ENCODE measurements at regions not wholly inside any gene's neighbourhood (a gene's known extent, or its start where the extent isn't known, plus 50 kb on each side); places are given as distances from the start of the nearest gene placed in this dataset.

DNA sequence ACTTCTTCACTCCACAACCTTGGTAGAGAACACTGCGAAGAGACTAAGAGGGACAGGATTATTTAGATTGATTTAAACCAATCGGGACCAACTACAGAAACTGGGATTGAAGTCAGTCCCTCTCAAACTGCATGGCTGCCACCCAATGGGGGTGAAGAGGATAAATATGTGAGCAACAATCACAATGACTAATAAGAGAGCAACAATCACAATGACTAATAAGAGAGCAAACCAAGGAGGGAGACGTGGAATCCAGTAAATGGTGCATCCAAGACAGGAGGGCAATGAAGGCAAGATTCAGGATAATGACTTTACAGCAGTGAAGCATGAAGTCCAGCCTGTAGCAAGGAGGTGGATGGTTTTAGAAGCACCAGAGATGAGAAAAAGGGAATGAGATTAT is 322.8 kb downstream of the TTLL7 start:
- 86 to 89% methylated on average over 3 of the region's 3 CpGs for WGBS, 2 donors
- DNase-seq: no peak

DNA sequence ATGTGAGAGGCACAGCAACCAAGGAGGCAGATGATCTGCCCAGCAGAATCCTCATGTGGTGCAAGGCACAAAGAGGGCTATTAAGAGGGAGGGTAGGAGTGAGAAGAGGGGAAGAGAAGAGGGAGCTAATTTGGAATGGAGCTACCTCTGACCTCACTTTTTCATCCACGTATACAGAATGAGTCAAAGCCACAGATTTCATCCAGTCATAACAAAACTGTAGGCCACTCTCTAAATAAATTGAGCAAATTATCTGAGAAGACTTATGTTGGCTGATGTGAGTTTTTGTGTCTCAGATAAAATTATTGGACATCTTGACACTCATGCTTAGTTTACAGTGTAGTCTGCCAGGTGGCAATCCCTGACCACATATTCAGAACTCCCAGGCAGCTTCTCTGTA is 325.6 kb downstream of the TTLL7 start:
- no peak for ATAC-seq (ENCODE audit: low FRiP score in 2 of 2)
- H3K27ac ChIP-seq: no peak overlapping the region
- no peaks in the 10 kb centered on the region for H3K9me3 ChIP-seq
- no peaks in the 10 kb centered on the region for H3K27me3 ChIP-seq
- no peak for TF ChIP-seq POLR2A (IDR thresholded peaks at IDR 0.05)
- TF ChIP-seq POLR2AphosphoS5 (IDR thresholded peaks at IDR 0.05): no peak
- no peak for TF ChIP-seq EP300 (IDR thresholded peaks at IDR 0.05)
- TF ChIP-seq, protein P1, sequence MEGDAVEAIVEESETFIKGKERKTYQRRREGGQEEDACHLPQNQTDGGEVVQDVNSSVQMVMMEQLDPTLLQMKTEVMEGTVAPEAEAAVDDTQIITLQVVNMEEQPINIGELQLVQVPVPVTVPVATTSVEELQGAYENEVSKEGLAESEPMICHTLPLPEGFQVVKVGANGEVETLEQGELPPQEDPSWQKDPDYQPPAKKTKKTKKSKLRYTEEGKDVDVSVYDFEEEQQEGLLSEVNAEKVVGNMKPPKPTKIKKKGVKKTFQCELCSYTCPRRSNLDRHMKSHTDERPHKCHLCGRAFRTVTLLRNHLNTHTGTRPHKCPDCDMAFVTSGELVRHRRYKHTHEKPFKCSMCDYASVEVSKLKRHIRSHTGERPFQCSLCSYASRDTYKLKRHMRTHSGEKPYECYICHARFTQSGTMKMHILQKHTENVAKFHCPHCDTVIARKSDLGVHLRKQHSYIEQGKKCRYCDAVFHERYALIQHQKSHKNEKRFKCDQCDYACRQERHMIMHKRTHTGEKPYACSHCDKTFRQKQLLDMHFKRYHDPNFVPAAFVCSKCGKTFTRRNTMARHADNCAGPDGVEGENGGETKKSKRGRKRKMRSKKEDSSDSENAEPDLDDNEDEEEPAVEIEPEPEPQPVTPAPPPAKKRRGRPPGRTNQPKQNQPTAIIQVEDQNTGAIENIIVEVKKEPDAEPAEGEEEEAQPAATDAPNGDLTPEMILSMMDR (IDR thresholded peaks at IDR 0.05): no peak
- no peak overlapping the region for H3K4me3 ChIP-seq
- no peak for DNase-seq
- 59 to 79% methylated on average over 1 of the region's 1 CpG for WGBS, 2 donors
- H3K4me1 ChIP-seq: no peaks in the 10 kb centered on the region
- no peaks in the 10 kb centered on the region for H3K36me3 ChIP-seq

More for the DNA sequence above, 322.8 kb downstream of the TTLL7 start:
- H3K27me3 ChIP-seq: no peaks in the 10 kb centered on the region
- H3K27ac ChIP-seq: no peak overlapping the region
- no peaks in the 10 kb centered on the region for H3K9me3 ChIP-seq
- H3K36me3 ChIP-seq: no peaks in the 10 kb centered on the region
- TF ChIP-seq EP300 (IDR thresholded peaks at IDR 0.05): no peak
- TF ChIP-seq POLR2A (IDR thresholded peaks at IDR 0.05): no peak
- no peak for ATAC-seq (ENCODE audit: low FRiP score in 2 of 2)
- no peak overlapping the region for H3K4me3 ChIP-seq
- H3K4me1 ChIP-seq: no peaks in the 10 kb centered on the region

DNA sequence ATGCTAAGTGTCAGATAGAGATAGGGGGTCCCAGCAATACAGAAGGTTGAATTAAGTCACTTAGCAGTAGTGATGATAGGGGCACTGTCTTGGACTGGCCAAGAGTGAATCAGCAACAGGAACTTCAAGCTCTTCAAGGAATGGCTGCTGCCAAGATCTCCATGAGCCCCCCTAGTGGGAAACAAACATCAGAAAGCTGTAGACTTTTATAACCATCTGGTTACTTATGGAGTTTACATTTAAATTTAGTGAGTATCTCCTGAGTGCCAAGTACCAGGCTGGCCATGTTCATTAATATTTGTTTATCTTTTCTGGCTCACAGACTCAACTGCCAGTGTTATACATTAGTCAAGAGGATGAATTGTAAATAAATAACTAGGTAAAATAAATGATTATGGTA is 327.3 kb downstream of the TTLL7 start:
- TF ChIP-seq POLR2A (IDR thresholded peaks at IDR 0.05): no peak
- TF ChIP-seq, protein P1 (IDR thresholded peaks at IDR 0.05): no peak
- no peak for TF ChIP-seq EP300 (IDR thresholded peaks at IDR 0.05)
- no peak for TF ChIP-seq POLR2AphosphoS5 (IDR thresholded peaks at IDR 0.05)
- Histone ChIP-seq H3K9me3 (no peaks in the 10 kb centered on the region), H3K4me1 (no peaks in the 10 kb centered on the region), H3K4me3 (no peak overlapping the region), H3K27ac (no peak overlapping the region), H3K27me3 (no peaks in the 10 kb centered on the region), H3K36me3 (no peaks in the 10 kb centered on the region)
- DNase-seq (no peak), ATAC-seq (ENCODE audit: low FRiP score in 2 of 2) (no peak)

DNA sequence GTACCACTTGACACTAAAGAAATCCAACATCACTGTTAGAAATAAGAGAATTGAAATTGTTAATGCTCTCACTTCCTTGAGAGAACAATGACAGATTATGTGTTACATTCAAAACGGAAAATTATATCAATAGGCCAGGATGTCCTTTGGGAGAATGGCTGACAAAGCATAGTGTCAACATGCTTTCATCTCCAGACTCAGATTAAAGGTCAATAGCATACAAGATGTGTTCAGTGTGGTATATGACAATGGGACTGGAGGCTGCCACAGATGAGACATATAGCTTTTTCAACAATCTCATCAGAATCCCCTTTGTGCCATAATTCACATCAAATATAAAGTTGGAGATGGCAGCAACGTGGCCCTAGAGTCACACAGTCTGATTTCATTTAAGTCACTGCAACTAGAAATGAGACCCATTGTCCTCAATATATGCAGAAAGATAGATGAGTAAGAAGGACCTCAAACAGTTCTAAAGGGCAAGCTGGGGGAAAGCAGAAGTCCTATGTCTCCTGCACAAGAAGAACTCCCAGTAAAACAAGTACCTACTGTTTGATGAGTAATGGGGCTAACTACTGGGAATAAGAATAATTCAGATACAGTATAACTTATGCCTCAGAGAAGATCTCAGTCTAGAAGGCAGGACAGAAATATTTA is 327.9 kb downstream of the TTLL7 start:
- no peaks in the 10 kb centered on the region for H3K9me3 ChIP-seq
- no peaks in the 10 kb centered on the region for H3K4me1 ChIP-seq

DNA sequence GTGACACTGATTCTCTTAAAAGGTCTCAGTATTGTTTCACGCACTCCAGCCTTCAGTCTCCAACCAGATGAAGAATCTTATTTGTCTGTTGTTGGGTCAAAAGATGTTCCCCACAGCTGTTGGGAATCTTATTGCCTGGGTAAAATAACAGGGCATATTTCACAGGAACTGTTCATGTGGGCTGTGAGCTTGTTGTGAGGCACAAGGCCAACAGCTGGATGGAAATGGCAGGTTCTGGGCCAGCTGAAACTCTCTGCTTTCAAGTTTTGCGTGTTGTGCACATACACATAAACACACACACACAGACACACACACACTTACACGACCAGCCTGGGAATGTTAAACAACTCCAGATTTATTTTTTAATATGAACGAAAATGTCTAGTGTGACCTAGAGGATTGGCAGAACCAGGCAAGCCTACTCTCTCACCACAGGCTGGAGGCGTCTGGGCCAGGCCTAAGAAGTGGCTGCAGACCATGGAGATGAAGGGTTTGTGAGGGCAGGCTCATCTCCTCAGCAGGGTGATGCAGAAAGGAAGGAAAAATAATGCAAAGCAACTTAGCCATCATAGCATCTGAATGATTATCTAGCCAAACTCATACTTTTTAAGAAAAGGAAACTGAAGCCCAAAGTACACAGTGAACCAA is 357.0 kb downstream of the TTLL7 start:
- no peak for DNase-seq
- Histone ChIP-seq H3K4me3 (no peak overlapping the region), H3K27ac (peak overlapping the region in 3 of 4 donors; percentile 6 to 63 (median 31)), H3K27me3 (no peaks in the 10 kb centered on the region), H3K36me3 (no peaks in the 10 kb centered on the region), H3K4me1 (peaks cover 0 to 5% (median 0%) of the 10 kb centered on the region in 4 donors), H3K9me3 (no peaks in the 10 kb centered on the region)
- WGBS, 2 donors: 48 to 53% methylated on average over 5 of the region's 5 CpGs
- TF ChIP-seq POLR2AphosphoS5 (IDR thresholded peaks at IDR 0.05): no peak
- no peak for TF ChIP-seq EP300 (IDR thresholded peaks at IDR 0.05)
- no peak for TF ChIP-seq POLR2A (IDR thresholded peaks at IDR 0.05)
- TF ChIP-seq, protein P1 (IDR thresholded peaks at IDR 0.05): no peak
- peak in 1 of 2 donors; percentile 19 for ATAC-seq (ENCODE audit: low FRiP score in 2 of 2)

More for the DNA sequence above, 327.9 kb downstream of the TTLL7 start:
- Histone ChIP-seq H3K4me3 (no peak overlapping the region), H3K27me3 (no peaks in the 10 kb centered on the region), H3K27ac (no peak overlapping the region), H3K36me3 (no peaks in the 10 kb centered on the region)
- 40 to 48% methylated on average over 2 of the region's 2 CpGs for WGBS, 2 donors
- TF ChIP-seq POLR2A (IDR thresholded peaks at IDR 0.05) (no peak), POLR2AphosphoS5 (IDR thresholded peaks at IDR 0.05) (no peak), EP300 (IDR thresholded peaks at IDR 0.05) (no peak)
- TF ChIP-seq, protein P1 (IDR thresholded peaks at IDR 0.05): no peak
- no peak for DNase-seq
- ATAC-seq (ENCODE audit: low FRiP score in 2 of 2): no peak

Data from upper lobe of left lung (tissue), 6 donors.